ENCODE measurements at regions not wholly inside any gene's neighbourhood (a gene's known extent, or its start where the extent isn't known, plus 50 kb on each side); places are given as distances from the start of the nearest gene placed in this dataset.

GRCh38 chr10:128563387-128563786 is 437.2 kb upstream of the MKI67 start:
- TF ChIP-seq EZH2phosphoT487 (IDR thresholded peaks at IDR 0.05; ENCODE audit: borderline replicate concordance, low read depth) = no peak
- no peak for TF ChIP-seq TEAD4 (IDR thresholded peaks at IDR 0.05; ENCODE audit: borderline replicate concordance, insufficient read depth)
- no peak for TF ChIP-seq GATA2 (CRISPR knock-in tag; IDR thresholded peaks at IDR 0.05)
- no peak for TF ChIP-seq TAF1 (IDR thresholded peaks at IDR 0.05; ENCODE audit: borderline replicate concordance, low read depth, low read length)
- no peak for TF ChIP-seq RCOR1 (IDR thresholded peaks at IDR 0.05; ENCODE audit: low read length)
- no peak for TF ChIP-seq IRF3 (IDR thresholded peaks at IDR 0.05; ENCODE audit: low read depth, low read length)
- no peak for TF ChIP-seq JUND (IDR thresholded peaks at IDR 0.05)
- no peak for TF ChIP-seq RAD21 (IDR thresholded peaks at IDR 0.05; ENCODE audit: low read length)
- TF ChIP-seq RXRA (IDR thresholded peaks at IDR 0.05; ENCODE audit: borderline replicate concordance, low read depth) = no peak
- TF ChIP-seq MXI1 (IDR thresholded peaks at IDR 0.05; ENCODE audit: low read depth, low read length) = no peak
- no peak for TF ChIP-seq USF2 (IDR thresholded peaks at IDR 0.05; ENCODE audit: borderline replicate concordance, low read depth, low read length)
- TF ChIP-seq REST (IDR thresholded peaks at IDR 0.05; ENCODE audit: low read depth, low read length) = no peak
- no peak for TF ChIP-seq MAX (IDR thresholded peaks at IDR 0.05; ENCODE audit: low read depth)
- TF ChIP-seq RFX5 (IDR thresholded peaks at IDR 0.05; ENCODE audit: low read length) = no peak
- 29% methylated on average over 5 of the region's 5 CpGs for WGBS (ENCODE audit: low lambda C conversion rate)
- POLR2A ChIA-PET = no interaction called here
- no peak for DNase-seq
- no peaks in the 10 kb centered on the region for H3F3A ChIP-seq (replicated peaks; ENCODE audit: insufficient read depth)
- H3K9ac ChIP-seq = no peak overlapping the region
- peaks cover 3% of the 10 kb centered on the region; the same call in 1 of the 2 replicates for H3K9me3 ChIP-seq
- no peak overlapping the region for H3K4me2 ChIP-seq
- H3K4me3 ChIP-seq (ENCODE audit: low read depth in 2 of 2, low read length in 1 of 2) = no peak overlapping the region
- H4K20me1 ChIP-seq (ENCODE audit: insufficient read depth) = no peaks in the 10 kb centered on the region
- H3K4me1 ChIP-seq (ENCODE audit: control insufficient read depth in 1 of 2, insufficient read depth in 2 of 2, low read depth in 1 of 2, low read length in 1 of 2) = no peaks in the 10 kb centered on the region; a peak in 1 of 4 replicates
- no peaks in the 10 kb centered on the region for H3K9me2 ChIP-seq
- H3K27ac ChIP-seq (ENCODE audit: low read depth in 2 of 2, low read length in 1 of 2) = no peak overlapping the region
- no peaks in the 10 kb centered on the region for H3K79me2 ChIP-seq (ENCODE audit: insufficient read depth)
- no peak overlapping the region for H2AFZ ChIP-seq (ENCODE audit: low read depth)
- CTCF ChIA-PET = no interaction called here
- no peaks in the 10 kb centered on the region for H3K36me3 ChIP-seq (replicated peaks in 1 of 2; ENCODE audit: control insufficient read depth in 1 of 2, insufficient read depth in 2 of 2, low read length in 1 of 2)
- no peaks in the 10 kb centered on the region for H3K27me3 ChIP-seq (ENCODE audit: insufficient read depth)
